ENCODE measurements at regions not wholly inside any gene's neighbourhood (a gene's known extent, or its start where the extent isn't known, plus 50 kb on each side); places are given as distances from the start of the nearest gene placed in this dataset.
"Not testable (repeated sequence)": the region's sequence is repeated elsewhere in the genome, so short reads cannot be mapped to it uniquely, and the experiment has no call there.

- DNase-seq (ENCODE audit: low spot score), result no peak
Measured at GRCh38 chr13:76829572-76830327, 56.5 kb downstream of the KCTD12 start.

DNA sequence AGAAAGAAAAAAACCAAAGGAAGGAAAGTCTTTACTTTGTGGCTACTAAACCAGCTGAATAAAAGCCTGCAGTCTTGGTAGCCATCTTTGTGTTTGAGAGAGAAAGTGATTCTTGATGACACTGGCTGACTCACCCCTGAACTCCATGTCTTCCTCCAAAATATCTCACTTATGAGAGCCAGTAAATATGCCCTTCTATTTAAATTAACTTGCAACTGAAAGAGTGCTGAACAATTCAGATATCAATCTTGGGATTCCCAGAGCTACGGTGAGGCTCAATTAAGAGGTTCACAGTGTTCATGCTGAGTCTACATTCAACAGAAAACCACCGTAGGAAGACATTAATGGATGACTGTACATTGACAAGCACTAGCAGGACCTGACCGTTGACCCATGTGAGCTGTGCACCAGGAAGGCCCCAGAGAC is 57.9 kb downstream of the KCTD12 start:
- DNase-seq (ENCODE audit: low spot score), result no peak

- DNase-seq (ENCODE audit: low spot score), result no peak
Measured at GRCh38 chr13:76826527-76826926, 59.7 kb downstream of the KCTD12 start.

DNA sequence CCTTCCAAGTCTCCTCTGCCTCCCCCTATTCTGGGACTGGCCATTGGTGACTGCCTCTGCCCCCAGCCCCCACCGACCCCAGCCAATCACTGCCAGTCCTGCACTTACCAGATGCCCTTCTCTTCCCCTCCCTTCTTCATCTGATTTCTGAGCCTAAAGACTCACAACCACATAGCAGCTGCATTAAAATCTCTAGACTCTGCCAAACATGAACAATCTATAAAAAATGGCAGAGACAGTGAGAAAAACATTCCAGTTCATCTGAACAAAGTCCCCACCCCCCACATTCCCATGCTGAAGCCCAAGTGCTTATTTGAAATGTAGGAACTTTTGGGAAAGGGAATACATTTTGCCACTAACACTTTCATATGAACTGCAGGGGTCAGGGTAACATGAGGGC is 60.8 kb downstream of the KCTD12 start:
- no peak for DNase-seq (ENCODE audit: low spot score)

DNA sequence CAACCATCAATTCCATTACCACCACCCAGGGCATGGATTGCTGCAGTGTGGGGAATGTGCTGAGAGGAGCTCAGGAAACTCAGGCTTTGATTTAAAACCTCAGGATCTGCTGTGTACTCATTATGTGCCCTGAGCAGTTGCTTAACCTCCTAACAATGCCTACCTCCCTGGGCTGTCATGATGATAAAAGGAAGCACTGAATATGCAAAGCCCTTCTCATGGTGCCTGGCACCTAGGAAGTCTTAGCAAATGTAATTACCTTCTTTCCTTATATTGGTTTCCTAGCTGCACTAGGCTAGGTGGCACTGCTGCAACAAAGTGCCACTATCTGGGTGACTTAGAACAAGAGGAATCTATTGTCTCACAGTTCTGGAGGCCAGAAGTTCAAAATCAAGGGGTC is 62.2 kb downstream of the KCTD12 start:
- no peak for DNase-seq (ENCODE audit: low spot score)

- DNase-seq (ENCODE audit: low spot score), result no peak
Measured at GRCh38 chr13:76822698-76823267, 63.4 kb downstream of the KCTD12 start.

DNA sequence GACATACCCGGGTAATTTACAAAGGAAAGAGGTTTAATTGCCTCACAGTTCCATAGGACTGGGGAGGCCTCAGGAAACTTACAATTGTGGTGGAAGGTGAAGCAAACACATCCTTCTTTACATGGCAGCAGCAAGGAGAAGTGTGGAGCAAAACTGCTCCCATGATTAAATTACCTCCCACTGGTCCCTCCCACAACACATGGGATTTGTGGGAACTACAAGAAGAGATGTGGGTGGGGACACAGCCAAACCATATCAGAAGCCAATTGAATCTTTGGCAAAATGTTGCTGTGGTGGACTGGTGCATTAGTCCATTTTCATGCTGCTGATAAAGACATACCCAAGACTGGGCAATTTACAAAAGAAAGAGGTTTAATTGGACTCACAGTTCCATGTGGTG is 65.0 kb downstream of the KCTD12 start:
- not testable (repeated sequence) for DNase-seq (ENCODE audit: low spot score)

DNA sequence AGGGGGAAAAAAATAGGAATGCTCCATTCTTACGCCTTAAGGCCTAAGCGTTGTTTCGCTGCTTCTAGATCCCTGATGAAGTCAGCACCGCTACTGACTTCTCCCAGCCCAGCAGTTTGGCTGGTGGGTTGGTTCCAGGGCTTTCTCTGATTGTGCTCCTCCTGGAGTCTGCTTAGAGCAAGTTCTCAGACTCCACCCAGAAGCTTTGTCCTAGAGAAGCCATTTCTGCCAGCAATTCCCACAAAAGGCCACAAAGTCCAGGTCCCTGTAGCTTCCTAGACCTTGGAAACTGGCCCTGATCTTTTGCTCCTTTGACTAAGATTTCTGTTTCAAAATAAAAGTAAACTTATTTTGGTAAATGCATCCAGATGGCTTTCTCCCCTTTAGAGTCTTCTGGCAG is 65.4 kb downstream of the KCTD12 start:
- no peak for DNase-seq (ENCODE audit: low spot score)

GRCh38 chr13:76816394-76816793 is 69.8 kb downstream of the KCTD12 start:
- no peak for DNase-seq (ENCODE audit: low spot score)

DNA sequence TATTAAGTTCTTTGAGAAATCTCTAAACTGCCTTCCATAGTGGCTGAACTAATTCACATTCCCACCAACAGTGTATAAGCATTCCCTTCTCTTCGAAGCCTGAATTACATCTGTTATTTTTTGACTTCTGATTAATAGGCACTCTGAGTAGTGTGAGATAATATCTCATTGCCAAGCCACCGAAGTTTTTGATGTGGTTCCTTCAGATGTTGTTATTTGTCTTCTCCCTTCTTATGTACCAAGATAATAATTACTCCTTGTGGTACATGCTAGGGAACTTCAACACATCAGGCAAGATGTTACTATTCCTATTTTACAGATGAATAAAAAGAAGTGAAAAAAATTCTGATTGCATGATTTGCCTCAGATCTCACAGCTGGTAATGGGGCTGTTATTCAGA is 70.9 kb downstream of the KCTD12 start:
- no peak for DNase-seq (ENCODE audit: low spot score)

- DNase-seq (ENCODE audit: low spot score), result no peak
Measured at GRCh38 chr13:76813891-76814290, 72.3 kb downstream of the KCTD12 start.

GRCh38 chr13:76813000-76813691 is 73.1 kb downstream of the KCTD12 start:
- no peak for DNase-seq (ENCODE audit: low spot score)

DNA sequence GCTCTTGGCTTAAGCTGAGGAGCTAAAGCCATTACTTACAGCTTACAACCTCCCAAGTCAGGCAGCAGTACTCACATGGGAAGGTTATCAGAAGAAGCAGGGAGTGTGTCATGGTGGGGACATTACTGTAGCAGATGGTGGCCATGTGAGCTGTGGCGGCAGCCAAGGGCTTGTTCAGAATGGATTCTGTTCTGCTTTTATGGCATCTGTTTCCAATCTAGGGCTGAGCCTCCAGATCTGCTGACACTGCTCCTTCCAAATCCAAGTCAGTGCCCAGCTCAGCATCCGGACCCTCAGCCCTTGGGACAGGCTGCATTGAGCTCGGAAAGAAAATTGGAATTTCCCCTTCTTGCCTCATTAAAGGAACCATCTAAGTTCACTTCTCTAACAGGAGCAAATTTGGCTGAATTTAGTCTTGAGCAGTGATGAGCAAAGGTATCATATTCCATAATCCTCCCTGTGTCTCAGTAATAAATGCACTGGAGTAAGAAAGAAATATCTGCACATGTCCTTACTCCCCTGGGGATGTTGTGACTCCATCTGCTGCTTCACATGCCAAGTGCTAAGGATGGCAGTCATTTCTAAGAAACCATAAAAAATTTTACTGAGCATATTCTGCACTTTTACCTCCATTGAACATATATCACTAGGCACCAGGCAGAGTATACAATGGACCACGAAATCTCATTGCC is 73.9 kb downstream of the KCTD12 start:
- no peak for DNase-seq (ENCODE audit: low spot score)

DNA sequence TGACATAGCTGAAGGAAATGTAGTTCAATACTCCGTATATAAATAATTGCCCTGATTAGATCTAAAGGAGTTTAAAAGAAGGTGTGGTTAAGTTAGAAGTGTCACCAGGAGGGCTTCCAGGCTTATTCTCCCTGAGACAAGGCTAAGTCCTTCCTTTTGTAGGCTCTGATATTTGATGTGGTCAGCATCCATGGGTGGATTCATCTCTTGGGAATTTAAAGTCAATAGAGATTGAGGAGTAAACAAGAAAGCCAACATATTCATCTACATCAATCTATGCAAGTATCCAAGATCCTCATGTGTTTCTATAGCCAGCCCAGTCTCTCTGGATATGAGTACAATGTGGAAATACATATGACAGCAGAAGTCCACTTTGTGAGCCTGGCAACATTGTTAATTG is 76.8 kb downstream of the KCTD12 start:
- DNase-seq (ENCODE audit: low spot score), result no peak

- no peak for DNase-seq (ENCODE audit: low spot score)
Measured at GRCh38 chr13:76808927-76809326, 77.3 kb downstream of the KCTD12 start.

DNA sequence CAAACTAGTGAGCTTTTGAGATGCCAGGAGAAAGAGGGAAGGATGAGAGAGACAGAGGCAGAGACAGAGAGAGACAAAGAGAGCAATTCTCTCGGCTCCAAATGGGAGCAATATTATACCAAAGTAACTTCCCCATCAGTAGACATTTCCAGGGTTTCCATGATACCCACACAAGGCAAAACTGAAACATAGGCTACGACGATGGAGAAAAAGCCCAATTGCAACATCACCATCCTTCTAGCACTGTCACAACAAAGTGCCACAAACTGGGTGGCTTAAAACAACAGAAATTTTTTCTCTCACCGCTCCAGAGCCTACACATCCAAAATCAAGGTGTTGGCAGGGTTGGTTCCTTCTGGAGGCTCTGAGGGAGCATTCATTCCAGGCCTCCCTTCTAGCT is 81.4 kb downstream of the KCTD12 start:
- no peak for DNase-seq (ENCODE audit: low spot score)

- no peak for DNase-seq (ENCODE audit: low spot score)
Measured at GRCh38 chr13:76803831-76804230, 82.4 kb downstream of the KCTD12 start.

DNA sequence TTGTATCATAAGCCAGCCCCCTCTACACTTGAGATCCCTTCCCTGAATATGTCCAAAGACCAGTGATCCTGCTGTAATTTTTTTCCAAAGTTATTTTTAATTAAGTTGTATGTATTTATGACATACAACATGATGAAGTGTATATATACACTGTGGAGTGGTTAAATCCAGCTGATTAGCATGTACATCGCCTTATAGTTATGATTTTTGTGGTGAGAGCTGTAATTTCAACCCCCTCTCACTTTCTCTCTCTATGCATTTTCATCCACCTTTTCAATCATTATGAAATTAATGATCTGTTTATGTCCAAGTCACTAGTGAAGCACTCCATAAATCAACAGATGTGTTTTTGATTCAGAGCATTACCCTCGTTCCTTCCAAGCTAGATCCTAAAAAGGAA is 85.3 kb downstream of the KCTD12 start:
- no peak for DNase-seq (ENCODE audit: low spot score)

DNA sequence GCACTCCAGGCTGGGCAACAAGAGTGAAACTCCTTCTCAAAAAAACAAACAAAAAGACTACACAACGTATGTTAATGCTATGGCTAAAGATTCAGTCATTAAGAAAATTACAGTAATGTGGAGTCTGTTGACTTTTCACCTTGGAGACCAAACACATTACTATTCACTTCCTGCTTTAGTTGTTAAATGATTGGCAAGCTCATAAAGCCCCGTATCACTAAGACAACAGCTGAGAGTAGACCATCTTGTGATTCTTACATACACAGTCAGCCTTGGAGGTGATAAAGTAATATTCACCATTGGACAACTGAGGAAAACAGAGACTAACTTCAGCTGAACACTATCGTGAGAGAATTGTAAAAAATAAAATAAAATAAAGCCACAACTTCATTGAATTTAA is 86.5 kb downstream of the KCTD12 start:
- DNase-seq (ENCODE audit: low spot score), result no peak

GRCh38 chr13:76798037-76798436 is 88.2 kb downstream of the KCTD12 start:
- no peak for DNase-seq (ENCODE audit: low spot score)

GRCh38 chr13:76797361-76797760 is 88.8 kb downstream of the KCTD12 start:
- no peak for DNase-seq (ENCODE audit: low spot score)

GRCh38 chr13:76796851-76797250 is 89.4 kb downstream of the KCTD12 start:
- DNase-seq (ENCODE audit: low spot score), result no peak
